ENCODE measurements at regions not wholly inside any gene's neighbourhood (a gene's known extent, or its start where the extent isn't known, plus 50 kb on each side); places are given as distances from the start of the nearest gene placed in this dataset.
A peak's percentile ranks its signal among the peaks of the same experiment; 100 is the strongest.

- no peak overlapping the region for H3K27ac ChIP-seq (ENCODE audit: low read length)
- ChIA-PET CTCF (no interaction called here), POLR2A (no interaction called here)
- H3K27me3 ChIP-seq (replicated peaks in 1 of 2; ENCODE audit: control insufficient read depth in 2 of 2, extremely low read depth in 1 of 2, insufficient read depth in 2 of 2, low read length in 1 of 2) = peaks cover 0 to 12% of the 10 kb centered on the region in 2 experiments
- Mint-ChIP-seq H3K9me3 (no peaks in the 10 kb centered on the region), H3K4me3 (no peak overlapping the region), H3K27me3 (peaks cover 7 to 10% of the 10 kb centered on the region in 2 donors), H3K27ac (no peak overlapping the region), H3K4me1 (no peaks in the 10 kb centered on the region), H3K36me3 (no peaks in the 10 kb centered on the region)
- no peak for ATAC-seq (replicated peaks in 1 of 4)
- H3K36me3 ChIP-seq (ENCODE audit: control insufficient read depth in 2 of 2, extremely low read depth in 1 of 2, insufficient read depth in 1 of 2, low read length in 1 of 2) = no peaks in the 10 kb centered on the region
- WGBS (ENCODE audit: insufficient coverage) = 91% methylated on average over 10 of the region's 14 CpGs
- H3K4me3 ChIP-seq (ENCODE audit: control insufficient read depth in 1 of 2, extremely low read depth in 1 of 2, low read length in 1 of 2) = no peak overlapping the region
- no peaks in the 10 kb centered on the region for H3K9me3 ChIP-seq
- H3K4me1 ChIP-seq (ENCODE audit: control insufficient read depth in 1 of 2, extremely low read depth in 1 of 2, insufficient read depth in 2 of 2, low read length in 2 of 2) = peaks cover 0 to 4% of the 10 kb centered on the region in 2 experiments
- DNase-seq = no peak
Observed at GRCh38 chr15:94080989-94081605, 150.3 kb upstream of the MCTP2 start.

- peaks cover 0 to 12% of the 10 kb centered on the region in 2 experiments for H3K27me3 ChIP-seq (replicated peaks in 1 of 2; ENCODE audit: control insufficient read depth in 2 of 2, extremely low read depth in 1 of 2, insufficient read depth in 2 of 2, low read length in 1 of 2)
- H3K36me3 Mint-ChIP-seq = no peaks in the 10 kb centered on the region
- ChIA-PET CTCF (no interaction called here), POLR2A (no interaction called here)
- H3K9me3 Mint-ChIP-seq = no peaks in the 10 kb centered on the region
- peaks cover 0 to 4% of the 10 kb centered on the region in 2 experiments for H3K4me1 ChIP-seq (ENCODE audit: control insufficient read depth in 1 of 2, extremely low read depth in 1 of 2, insufficient read depth in 2 of 2, low read length in 2 of 2)
- no peak overlapping the region for H3K4me3 Mint-ChIP-seq
- H3K4me1 Mint-ChIP-seq = no peaks in the 10 kb centered on the region
- H3K9me3 ChIP-seq = no peaks in the 10 kb centered on the region
- DNase-seq (peak in 3 of 35 experiments; percentile 0 to 5 (median 1)), ATAC-seq (replicated peaks in 1 of 4) (no peak)
- peaks cover 7 to 10% of the 10 kb centered on the region in 2 donors for H3K27me3 Mint-ChIP-seq
- H3K27ac Mint-ChIP-seq = no peak overlapping the region
- 47% methylated on average over 3 of the region's 8 CpGs for WGBS (ENCODE audit: insufficient coverage)
- H3K4me3 ChIP-seq (ENCODE audit: control insufficient read depth in 1 of 2, extremely low read depth in 1 of 2, low read length in 1 of 2) = no peak overlapping the region
- H3K27ac ChIP-seq (ENCODE audit: low read length) = no peak overlapping the region
- H3K36me3 ChIP-seq (ENCODE audit: control insufficient read depth in 2 of 2, extremely low read depth in 1 of 2, insufficient read depth in 1 of 2, low read length in 1 of 2) = no peaks in the 10 kb centered on the region
Observed at GRCh38 chr15:94080416-94080815, 150.9 kb upstream of the MCTP2 start.

GRCh38 chr15:94079968-94080367 is 151.4 kb upstream of the MCTP2 start:
- H3K27me3 ChIP-seq (replicated peaks in 1 of 2; ENCODE audit: control insufficient read depth in 2 of 2, extremely low read depth in 1 of 2, insufficient read depth in 2 of 2, low read length in 1 of 2) = peaks cover 0 to 12% of the 10 kb centered on the region in 2 experiments
- no peaks in the 10 kb centered on the region for H3K9me3 Mint-ChIP-seq
- POLR2A ChIA-PET = no interaction called here
- H3K36me3 Mint-ChIP-seq = no peaks in the 10 kb centered on the region
- peaks cover 0 to 4% of the 10 kb centered on the region in 2 experiments for H3K4me1 ChIP-seq (ENCODE audit: control insufficient read depth in 1 of 2, extremely low read depth in 1 of 2, insufficient read depth in 2 of 2, low read length in 2 of 2)
- H3K4me1 Mint-ChIP-seq = no peaks in the 10 kb centered on the region
- no peak overlapping the region for H3K4me3 Mint-ChIP-seq
- DNase-seq (no peak), ATAC-seq (replicated peaks in 1 of 4) (no peak)
- CTCF ChIA-PET = no interaction called here
- 95% methylated on average over 3 of the region's 4 CpGs for WGBS (ENCODE audit: insufficient coverage)
- no peaks in the 10 kb centered on the region for H3K36me3 ChIP-seq (ENCODE audit: control insufficient read depth in 2 of 2, extremely low read depth in 1 of 2, insufficient read depth in 1 of 2, low read length in 1 of 2)
- H3K27ac Mint-ChIP-seq = no peak overlapping the region
- H3K27me3 Mint-ChIP-seq = peaks cover 7 to 10% of the 10 kb centered on the region in 2 donors
- H3K27ac ChIP-seq (ENCODE audit: low read length) = no peak overlapping the region
- no peaks in the 10 kb centered on the region for H3K9me3 ChIP-seq
- no peak overlapping the region for H3K4me3 ChIP-seq (ENCODE audit: control insufficient read depth in 1 of 2, extremely low read depth in 1 of 2, low read length in 1 of 2)

DNA sequence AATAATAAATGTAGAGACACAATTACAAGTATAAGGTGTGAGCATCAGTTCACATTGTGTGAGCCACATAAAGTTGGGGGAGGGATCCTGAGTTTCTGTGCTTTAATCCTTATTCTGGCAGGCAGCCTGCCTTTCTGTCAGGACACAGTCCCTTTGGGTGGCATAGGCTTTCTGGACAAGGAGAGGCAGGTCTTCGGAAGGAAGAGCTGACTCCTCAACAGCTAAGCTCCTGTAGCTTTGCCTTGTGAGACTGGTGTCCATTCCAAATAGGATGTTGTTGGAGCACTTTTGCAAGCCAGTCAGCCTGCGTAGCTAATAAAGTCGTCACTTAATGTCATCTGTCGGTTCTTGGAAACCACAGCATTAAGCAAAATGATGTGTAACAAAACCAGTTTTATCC is 151.9 kb upstream of the MCTP2 start:
- ATAC-seq (replicated peaks in 1 of 4) (no peak), DNase-seq (no peak)
- Histone ChIP-seq H3K27ac (ENCODE audit: low read length) (no peak overlapping the region), H3K9me3 (no peaks in the 10 kb centered on the region), H3K4me1 (ENCODE audit: control insufficient read depth in 1 of 2, extremely low read depth in 1 of 2, insufficient read depth in 2 of 2, low read length in 2 of 2) (peaks cover 0 to 4% of the 10 kb centered on the region in 2 experiments), H3K36me3 (ENCODE audit: control insufficient read depth in 2 of 2, extremely low read depth in 1 of 2, insufficient read depth in 1 of 2, low read length in 1 of 2) (no peaks in the 10 kb centered on the region), H3K27me3 (replicated peaks in 1 of 2; ENCODE audit: control insufficient read depth in 2 of 2, extremely low read depth in 1 of 2, insufficient read depth in 2 of 2, low read length in 1 of 2) (peaks cover 0 to 12% of the 10 kb centered on the region in 2 experiments), H3K4me3 (ENCODE audit: control insufficient read depth in 1 of 2, extremely low read depth in 1 of 2, low read length in 1 of 2) (no peak overlapping the region)
- ChIA-PET POLR2A (interaction anchor here in 1 of 2 donors (0.7 kb wide), 1 partner anchor 1135 kb away, joined by 3 read pairs; no protein-coding TSS in a partner anchor), CTCF (no interaction called here)
- Mint-ChIP-seq H3K4me3 (no peak overlapping the region), H3K27me3 (peaks cover 7 to 10% of the 10 kb centered on the region in 2 donors), H3K36me3 (no peaks in the 10 kb centered on the region), H3K9me3 (no peaks in the 10 kb centered on the region), H3K27ac (no peak overlapping the region), H3K4me1 (no peaks in the 10 kb centered on the region)
- WGBS (ENCODE audit: insufficient coverage) = 100% methylated on average over 1 of the region's 4 CpGs

DNA sequence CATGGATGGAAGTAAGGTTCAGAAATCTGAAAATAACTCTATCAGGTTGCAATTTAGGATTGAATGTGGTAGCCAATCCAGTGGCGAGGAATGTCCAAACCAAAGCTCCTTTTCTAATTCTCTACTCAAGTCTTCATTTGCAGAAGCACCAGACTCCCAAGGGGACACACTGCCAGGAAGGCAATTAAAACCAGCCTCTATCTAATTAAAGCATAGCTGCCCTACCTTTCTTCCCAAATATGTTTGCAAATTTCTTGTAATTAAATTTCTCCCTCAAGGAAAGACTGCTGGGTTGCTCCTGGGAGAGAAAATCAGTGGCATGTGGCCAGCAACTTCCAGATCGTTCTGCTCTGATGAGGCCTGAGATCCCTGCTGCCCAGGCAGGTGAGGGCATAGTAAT is 153.4 kb upstream of the MCTP2 start:
- Histone ChIP-seq H3K4me3 (ENCODE audit: control insufficient read depth in 1 of 2, extremely low read depth in 1 of 2, low read length in 1 of 2) (no peak overlapping the region), H3K9me3 (no peaks in the 10 kb centered on the region), H3K27ac (ENCODE audit: low read length) (no peak overlapping the region), H3K4me1 (ENCODE audit: control insufficient read depth in 1 of 2, extremely low read depth in 1 of 2, insufficient read depth in 2 of 2, low read length in 2 of 2) (peaks cover 0 to 4% of the 10 kb centered on the region in 2 experiments), H3K27me3 (replicated peaks in 1 of 2; ENCODE audit: control insufficient read depth in 2 of 2, extremely low read depth in 1 of 2, insufficient read depth in 2 of 2, low read length in 1 of 2) (peaks cover 0 to 5% of the 10 kb centered on the region in 2 experiments), H3K36me3 (ENCODE audit: control insufficient read depth in 2 of 2, extremely low read depth in 1 of 2, insufficient read depth in 1 of 2, low read length in 1 of 2) (no peaks in the 10 kb centered on the region)
- DNase-seq (no peak), ATAC-seq (replicated peaks in 1 of 4) (no peak)
- no peaks in the 10 kb centered on the region for H3K4me1 Mint-ChIP-seq
- CTCF ChIA-PET = no interaction called here
- POLR2A ChIA-PET = no interaction called here
- H3K27ac Mint-ChIP-seq = no peak overlapping the region
- no peaks in the 10 kb centered on the region for H3K36me3 Mint-ChIP-seq
- peaks cover 0 to 7% of the 10 kb centered on the region in 2 donors for H3K27me3 Mint-ChIP-seq
- H3K9me3 Mint-ChIP-seq = no peaks in the 10 kb centered on the region
- WGBS (ENCODE audit: insufficient coverage) = no CpG with 5 or more reads among the region's 2 CpGs
- H3K4me3 Mint-ChIP-seq = no peak overlapping the region

GRCh38 chr15:94075349-94075748 is 156.0 kb upstream of the MCTP2 start:
- Mint-ChIP-seq H3K4me3 (no peak overlapping the region), H3K9me3 (no peaks in the 10 kb centered on the region), H3K27ac (no peak overlapping the region), H3K4me1 (no peaks in the 10 kb centered on the region), H3K27me3 (peaks cover 3 to 7% of the 10 kb centered on the region in 2 donors), H3K36me3 (no peaks in the 10 kb centered on the region)
- no CpG with 5 or more reads among the region's 9 CpGs for WGBS (ENCODE audit: insufficient coverage)
- DNase-seq = no peak
- H3K27me3 ChIP-seq (replicated peaks in 1 of 2; ENCODE audit: control insufficient read depth in 2 of 2, extremely low read depth in 1 of 2, insufficient read depth in 2 of 2, low read length in 1 of 2) = peaks cover 0 to 5% of the 10 kb centered on the region in 2 experiments
- ChIA-PET POLR2A (no interaction called here), CTCF (no interaction called here)
- no peaks in the 10 kb centered on the region for H3K36me3 ChIP-seq (ENCODE audit: control insufficient read depth in 2 of 2, extremely low read depth in 1 of 2, insufficient read depth in 1 of 2, low read length in 1 of 2)
- no peaks in the 10 kb centered on the region for H3K9me3 ChIP-seq
- H3K4me1 ChIP-seq (ENCODE audit: control insufficient read depth in 1 of 2, extremely low read depth in 1 of 2, insufficient read depth in 2 of 2, low read length in 2 of 2) = peaks cover 0 to 2% of the 10 kb centered on the region in 2 experiments
- no peak overlapping the region for H3K4me3 ChIP-seq (ENCODE audit: control insufficient read depth in 1 of 2, extremely low read depth in 1 of 2, low read length in 1 of 2)
- H3K27ac ChIP-seq (ENCODE audit: low read length) = no peak overlapping the region
- ATAC-seq (replicated peaks in 1 of 4) = no peak

All from T-cell (primary cell).